ENCODE measurements at regions not wholly inside any gene's neighbourhood (a gene's known extent, or its start where the extent isn't known, plus 50 kb on each side); places are given as distances from the start of the nearest gene placed in this dataset.

DNA sequence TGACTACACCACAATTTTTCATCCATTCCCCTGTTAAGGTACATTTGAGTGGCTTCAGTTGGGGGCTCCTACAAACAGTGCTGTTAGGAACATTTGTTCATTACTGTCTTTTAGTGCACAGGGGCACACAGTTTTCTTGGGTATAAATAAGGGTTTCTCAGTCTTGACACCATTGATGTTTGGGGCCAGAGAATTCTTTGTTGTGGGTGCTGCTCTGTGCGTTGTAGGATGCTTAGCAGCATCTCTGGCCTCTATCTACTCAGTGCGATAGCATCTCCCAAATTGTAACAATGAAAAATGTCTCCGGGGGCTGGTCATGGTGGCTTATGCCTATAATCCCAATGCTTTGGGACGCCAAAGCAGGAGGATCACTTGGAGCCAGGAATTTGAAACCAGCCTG lies 153.0 kb upstream of the MYL2 start:
- no peak for DNase-seq

- DNase-seq: no peak
Measured at GRCh38 chr12:111072299-111072698, 151.9 kb upstream of the MYL2 start.

DNA sequence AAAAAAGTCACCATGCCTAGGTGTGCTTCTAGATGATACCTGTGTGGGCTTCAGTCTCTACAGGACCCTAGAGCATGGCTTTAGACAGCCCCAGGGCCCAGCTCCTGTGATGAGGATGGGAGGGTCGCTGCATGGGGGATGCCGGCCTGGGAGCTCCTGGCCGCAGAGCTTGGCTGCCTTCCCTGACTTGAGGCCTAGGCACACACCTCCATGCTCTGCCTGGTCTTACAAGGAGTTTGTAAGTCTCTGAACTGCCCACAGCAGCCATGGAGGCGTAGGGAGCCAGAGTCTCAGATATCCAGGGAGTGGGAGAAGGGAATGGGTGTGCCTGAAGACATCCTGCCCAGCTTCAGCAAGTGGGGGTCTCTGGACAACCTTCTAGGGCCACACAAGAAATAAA lies 149.5 kb upstream of the MYL2 start:
- DNase-seq: no peak

DNA sequence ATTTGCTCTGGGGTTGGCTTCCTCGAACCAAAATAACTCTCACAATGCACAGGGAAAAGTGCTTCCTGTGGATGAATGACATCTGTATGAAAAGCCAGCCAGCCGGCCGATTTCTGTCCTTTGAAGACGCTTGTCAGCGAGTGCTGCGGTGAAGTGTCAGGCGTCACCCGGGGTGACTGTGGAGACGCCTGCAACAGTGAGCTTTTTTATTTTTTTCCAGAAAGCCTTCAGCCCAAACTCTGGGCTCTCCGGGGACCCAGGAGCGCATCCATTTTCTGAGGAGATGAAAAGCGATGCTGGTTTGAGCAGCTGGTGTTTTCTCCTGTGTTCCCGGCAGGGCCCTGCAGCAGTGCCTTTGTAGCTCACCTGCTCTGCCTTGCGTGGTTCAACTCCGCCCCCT lies 147.9 kb upstream of the MYL2 start:
- DNase-seq: no peak

- DNase-seq: no peak
Measured at GRCh38 chr12:111067498-111067897, 147.1 kb upstream of the MYL2 start.

DNA sequence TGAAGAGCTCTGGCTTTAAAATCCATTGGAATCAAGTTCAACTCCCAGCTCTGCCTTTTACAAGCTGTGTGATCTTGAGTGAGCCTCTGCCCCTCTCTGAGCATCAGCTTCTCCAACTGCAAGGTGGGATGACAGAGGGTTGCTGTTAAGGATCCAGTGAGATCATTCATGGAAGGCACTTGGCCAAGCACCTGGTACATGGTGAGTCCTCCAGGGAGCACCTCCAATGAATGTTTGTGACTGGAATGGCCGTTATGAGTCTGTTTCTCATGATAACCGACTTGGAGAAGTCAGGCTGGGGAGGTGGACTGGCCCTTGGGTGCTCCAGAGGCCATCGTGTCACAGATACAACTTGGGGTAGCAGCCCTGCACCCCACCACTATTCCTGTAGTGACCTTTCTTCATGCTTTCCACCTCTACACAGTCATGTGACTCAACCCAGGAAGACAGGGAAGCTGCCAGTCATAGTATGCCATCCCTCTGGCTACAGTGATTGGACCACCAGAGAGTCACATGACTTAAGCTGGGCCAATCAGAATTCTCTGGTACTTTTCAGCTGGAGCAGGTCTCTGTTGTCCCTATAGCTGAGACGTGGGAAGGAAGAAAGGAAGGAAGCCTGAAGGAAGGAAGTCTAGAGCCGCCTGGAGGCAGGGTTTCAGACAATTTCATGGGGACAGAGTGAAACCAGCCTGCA lies 146.5 kb upstream of the MYL2 start:
- no peak for DNase-seq

DNA sequence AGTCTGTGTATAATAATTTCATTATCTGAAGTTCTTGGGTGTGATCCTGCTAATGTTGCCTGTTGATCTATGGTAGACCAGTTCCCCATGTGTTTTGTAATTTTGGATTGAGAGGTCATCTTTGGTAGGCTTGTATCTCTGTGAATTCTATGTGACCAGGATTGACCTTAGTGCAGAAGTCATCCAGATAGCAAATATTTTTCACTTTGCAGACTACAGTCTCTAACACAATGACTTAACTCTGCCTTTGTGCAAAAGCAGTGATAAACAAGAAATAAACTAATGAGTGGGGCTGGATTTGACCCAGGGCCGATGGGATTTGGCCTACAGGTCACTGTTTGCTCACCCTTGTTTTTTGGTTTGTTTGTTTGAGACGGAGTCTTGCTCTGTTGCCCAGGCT lies 144.6 kb upstream of the MYL2 start:
- no peak for DNase-seq

DNA sequence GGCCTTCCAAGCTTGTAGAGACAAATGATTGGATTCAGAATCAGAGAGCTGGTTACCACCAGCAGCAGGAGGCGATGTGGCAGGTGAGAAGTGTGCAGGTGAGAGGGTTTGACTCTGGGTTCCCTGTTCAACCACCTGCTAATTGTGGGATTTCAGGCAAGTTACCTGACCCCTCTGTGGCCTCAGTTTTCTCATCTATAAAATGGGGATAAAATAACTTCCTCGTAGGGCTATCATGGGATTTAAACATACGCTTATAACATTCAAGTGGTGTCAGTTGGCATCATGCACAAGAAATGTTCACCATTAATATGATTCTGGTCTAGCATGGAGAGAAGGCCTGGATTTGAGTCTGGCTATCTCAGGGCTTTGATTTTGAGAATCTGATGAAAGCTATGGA lies 143.8 kb upstream of the MYL2 start:
- no peak for DNase-seq

DNA sequence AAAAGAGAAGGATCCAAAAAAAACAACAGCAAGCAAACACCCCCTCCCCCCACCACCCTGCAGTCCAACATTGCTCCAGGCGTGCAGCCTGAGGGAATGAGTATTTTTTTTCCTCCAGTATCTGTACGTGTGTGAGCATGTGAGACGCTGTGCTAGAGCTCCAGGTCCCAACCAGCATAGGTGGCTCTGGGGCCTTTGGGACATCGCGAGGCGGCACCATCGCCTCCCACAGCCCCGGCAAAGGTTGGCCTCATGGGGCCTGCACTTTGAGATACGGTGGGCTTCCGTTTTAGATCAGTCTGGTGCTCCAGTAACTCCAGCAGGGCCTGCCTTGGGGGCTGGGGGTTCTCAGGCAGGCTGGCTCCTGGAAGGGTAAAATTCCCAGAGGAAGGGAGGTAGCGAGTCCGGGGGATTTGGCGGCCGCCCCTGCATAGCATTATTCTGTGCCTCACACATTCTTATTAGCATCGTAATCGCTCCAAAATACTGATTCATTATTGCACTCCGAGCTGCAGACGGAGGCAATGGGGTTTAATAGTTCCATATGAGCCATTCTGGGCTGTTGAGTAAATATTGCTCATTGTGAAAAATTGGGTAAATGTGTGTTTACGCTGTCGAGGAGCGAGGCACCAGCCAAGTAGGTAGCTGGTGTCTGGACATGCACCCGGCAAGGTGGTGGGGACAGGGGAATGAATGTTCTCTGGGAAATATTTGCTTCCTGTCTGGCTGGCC lies 143.1 kb upstream of the MYL2 start:
- DNase-seq: no peak

DNA sequence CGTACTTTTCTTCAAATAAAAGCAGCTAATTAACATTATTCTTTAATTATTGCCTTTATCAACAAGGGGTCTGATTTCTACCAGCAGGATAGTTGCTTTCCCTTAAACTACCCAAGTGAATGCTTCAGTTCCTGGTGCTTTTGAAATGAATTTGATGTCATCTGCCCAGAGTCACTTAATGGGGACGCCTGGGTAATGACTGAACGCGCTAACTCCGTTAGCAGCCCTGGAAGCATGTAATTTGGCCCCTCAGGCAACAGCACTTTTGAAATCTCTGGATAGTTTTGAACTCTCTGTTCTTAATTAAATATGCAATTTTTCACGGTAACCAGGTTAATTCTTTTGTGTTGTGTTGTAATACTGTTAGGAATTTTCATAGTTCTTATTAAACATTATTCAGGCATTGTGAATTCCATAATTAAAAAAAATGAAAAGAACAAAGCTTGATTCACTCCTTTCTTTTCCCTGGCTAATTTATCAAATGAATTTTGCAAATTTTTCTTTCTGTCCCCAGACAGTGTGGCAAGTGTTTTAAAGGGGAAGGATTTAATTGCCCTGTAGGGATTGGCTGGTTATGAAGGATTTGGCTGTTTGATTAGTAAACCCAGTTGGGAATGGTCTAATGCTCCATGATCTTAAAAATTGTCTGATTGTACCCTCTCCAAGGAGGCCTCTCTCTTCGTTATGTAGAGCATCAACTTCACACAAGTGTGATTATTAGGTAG lies 137.5 kb upstream of the MYL2 start:
- no peak for DNase-seq

GRCh38 chr12:111056618-111057521 lies 136.5 kb upstream of the MYL2 start:
- no peak for DNase-seq

GRCh38 chr12:111055181-111055880 lies 135.0 kb upstream of the MYL2 start:
- no peak for DNase-seq

DNA sequence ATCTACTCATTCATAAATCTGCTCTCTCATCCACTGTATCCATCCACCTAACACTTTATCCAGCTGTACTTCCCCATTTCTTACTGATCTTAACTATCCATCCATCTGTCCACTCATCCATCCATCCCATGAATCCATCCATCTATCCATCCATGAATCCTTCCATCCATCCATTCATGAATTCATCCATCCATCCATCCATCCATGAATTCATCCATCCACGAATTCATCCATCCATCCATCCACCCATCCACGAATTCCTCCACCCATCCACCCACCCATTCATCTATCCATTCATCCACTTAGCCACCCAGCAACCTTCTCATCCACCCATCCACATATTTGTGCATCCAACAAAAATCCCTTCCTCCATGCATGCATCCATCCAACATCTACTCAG lies 128.6 kb upstream of the MYL2 start:
- no peak for DNase-seq

- DNase-seq: no peak
Measured at GRCh38 chr12:111046896-111047295, 126.5 kb upstream of the MYL2 start.

DNA sequence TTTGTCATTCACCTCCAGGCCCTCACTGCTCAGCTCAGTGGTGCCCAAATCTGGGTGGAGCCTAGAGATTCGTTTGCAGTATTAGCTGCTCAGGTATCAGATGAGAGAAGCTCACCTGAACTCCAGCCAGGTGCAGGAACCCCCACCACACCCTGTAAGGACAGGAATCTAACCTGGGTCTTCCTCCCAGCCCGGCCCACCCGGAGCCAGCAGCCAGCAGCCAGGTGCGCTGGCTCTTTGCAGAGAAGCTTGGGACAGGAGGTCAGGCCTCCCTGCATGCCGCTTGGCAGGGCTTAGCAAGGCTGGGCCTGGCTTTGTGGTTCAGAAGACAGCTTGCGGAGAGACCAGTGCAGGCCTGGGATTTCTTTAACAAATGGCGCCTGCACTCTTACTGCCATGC lies 125.6 kb upstream of the MYL2 start:
- DNase-seq: no peak

DNA sequence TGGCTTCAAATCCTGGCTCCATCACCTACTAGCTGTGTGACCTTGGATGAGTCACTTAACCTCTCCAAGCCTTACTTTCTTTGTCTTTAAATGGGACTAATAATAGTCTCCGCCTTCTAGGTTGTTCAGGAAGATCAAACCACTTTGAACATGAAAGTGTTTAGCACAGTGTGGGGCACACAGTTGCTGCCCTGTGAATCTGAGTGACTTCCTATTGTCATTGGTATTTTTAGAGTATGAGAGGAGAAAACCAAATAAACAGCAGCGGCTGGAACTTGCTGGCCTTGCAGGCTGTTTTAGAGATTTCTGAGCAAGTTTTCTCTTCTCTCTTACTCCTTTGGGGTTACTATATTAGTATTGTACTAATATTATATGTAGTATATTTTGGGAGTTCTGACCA lies 120.7 kb upstream of the MYL2 start:
- DNase-seq: no peak

DNA sequence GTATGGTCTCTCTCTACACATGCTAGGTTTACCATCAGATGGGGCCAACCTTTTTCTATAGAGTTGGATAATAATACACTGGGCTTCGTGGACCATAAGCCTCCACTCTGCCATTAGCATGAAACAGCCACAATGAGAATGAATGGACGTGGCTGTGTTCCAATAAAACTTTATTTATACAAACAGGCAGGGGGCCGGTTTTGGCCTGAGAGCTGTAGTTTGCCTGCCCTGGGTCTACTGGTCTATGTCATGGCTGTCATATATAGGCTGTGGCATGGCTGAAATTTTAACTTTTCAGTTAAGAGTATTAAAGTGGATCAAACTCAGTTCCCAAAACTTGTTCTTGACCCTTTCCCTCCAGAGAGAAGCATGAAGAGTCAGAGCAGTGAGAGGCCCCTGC lies 120.3 kb upstream of the MYL2 start:
- no peak for DNase-seq

- DNase-seq: no peak
Measured at GRCh38 chr12:111038941-111039340, 118.6 kb upstream of the MYL2 start.

GRCh38 chr12:111038077-111038476 lies 117.7 kb upstream of the MYL2 start:
- no peak for DNase-seq

DNA sequence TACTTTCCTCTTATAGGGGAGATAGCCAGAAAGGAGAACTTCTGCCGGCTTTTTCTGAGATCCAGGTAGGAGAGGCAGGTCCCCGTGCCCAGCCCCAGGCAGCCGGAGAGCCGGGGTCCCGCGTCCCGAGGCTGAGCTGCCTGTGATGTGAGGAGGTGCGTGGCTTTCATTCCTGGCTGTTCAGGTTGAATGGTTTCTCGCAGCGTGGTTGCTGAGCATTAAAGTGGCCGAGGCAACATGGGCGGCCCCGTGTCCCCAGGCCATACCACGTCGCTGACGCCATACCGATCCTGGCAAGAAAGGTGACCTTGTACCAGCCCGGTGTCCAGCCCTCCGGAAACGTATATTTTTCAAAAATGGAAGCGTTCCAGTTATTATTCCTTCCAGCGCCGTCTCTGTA lies 116.7 kb upstream of the MYL2 start:
- no peak for DNase-seq

DNA sequence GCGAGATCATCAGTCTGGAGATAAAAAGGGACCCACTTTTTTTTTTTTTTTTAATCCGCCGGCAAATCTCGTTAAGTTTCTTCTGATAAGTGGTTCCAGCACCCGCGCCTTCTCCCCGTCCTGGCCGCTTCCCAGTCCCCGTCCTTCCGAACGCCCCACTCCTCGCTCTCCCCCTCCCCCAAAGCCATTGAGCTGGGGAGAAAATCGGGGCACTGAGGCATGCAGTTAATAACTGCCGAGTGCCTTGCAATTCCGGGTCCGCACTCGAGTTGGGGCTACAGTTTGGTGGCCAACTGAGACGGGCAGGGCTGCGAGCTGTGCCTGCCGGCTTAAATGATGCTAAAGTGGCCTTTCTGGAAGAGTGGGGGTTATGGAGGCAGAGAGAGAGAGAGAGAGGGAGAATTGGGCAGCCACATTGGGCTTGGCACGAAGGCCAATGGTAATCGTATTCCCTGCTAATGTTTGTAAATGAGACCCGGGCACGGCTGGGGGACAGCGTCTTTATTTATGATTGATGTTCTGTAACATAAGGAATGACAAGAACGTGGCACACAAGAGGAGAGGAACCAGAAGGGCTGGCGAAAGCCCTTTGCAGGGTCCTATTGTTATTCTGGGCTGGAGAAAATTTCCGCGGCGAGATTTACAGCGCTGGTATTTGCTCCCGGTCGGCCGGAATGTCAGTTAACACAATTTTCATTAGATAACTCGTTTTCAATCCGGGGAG lies 115.4 kb upstream of the MYL2 start:
- no peak for DNase-seq
